ENCODE measurements at regions not wholly inside any gene's neighbourhood (a gene's known extent, or its start where the extent isn't known, plus 50 kb on each side); places are given as distances from the start of the nearest gene placed in this dataset.

GRCh38 chr1:67987046-67987799 lies 63.2 kb downstream of the DIRAS3 start:
- TF ChIP-seq CTCF (conservative IDR thresholded peaks at IDR 0.05; ENCODE audit: low read depth, low read length) (no peak), EZH2phosphoT487 (IDR thresholded peaks at IDR 0.05; ENCODE audit: borderline replicate concordance, low read length) (no peak)

All from PC-3 (cell line).